ENCODE measurements at regions not wholly inside any gene's neighbourhood (a gene's known extent, or its start where the extent isn't known, plus 50 kb on each side); places are given as distances from the start of the nearest gene placed in this dataset.

- TF ChIP-seq POLR2A (IDR thresholded peaks at IDR 0.05) (no peak), CTCF (IDR thresholded peaks at IDR 0.05 in 4 of 5, conservative IDR thresholded peaks at IDR 0.05 in 1 of 5) (no peak)
These were observed 72.9 kb upstream of the CAV2 start for GRCh38 chr7:116426428-116427156.

All from gastrocnemius medialis (tissue), 4 donors.